22Rv1 (cell line): ENCODE measurements at regions not wholly inside any gene's neighbourhood (a gene's known extent, or its start where the extent isn't known, plus 50 kb on each side); places are given as distances from the start of the nearest gene placed in this dataset.

ENCODE experiments used
- H3K27ac ChIP-seq: fragments of 450-650 bp; 2 replicates; pipeline ENCODE4 v1.5.1; 2017
- ZFX ChIP-seq: fragments of 450-650 bp; IDR thresholded peaks from 2 replicates; pipeline ENCODE4 v1.6.1; 2017; ENCODE audit warnings: antibody characterized with exemption, borderline replicate concordance
- TF ChIP-seq, protein P1 (sequence below): fragments of 450-650 bp; IDR thresholded peaks from 2 replicates; pipeline ENCODE4 v1.5.1; 2017; ENCODE audit warnings: mild to moderate bottlenecking

DNA sequence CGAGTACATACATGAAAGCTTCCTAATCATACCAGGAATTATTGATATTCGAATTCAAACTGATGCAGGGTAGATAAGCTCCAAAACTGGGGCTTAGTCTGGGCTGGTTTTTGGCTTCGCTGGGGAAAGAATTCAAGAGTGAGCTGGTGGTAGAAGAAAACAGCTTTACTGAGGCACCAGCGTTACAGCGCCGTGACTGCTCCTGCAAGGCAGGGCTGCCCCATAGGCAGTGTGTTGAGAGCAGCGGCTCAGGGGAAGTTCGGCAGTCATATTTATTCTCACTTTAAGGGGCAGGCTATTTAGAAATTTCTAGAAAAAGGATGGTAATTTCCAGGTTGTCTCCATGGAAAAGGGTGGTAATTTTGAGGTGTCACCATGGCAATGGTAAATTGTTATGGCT, 292.6 kb upstream of the TCF4 start:
- TF ChIP-seq ZFX = no peak
- TF ChIP-seq, protein P1, sequence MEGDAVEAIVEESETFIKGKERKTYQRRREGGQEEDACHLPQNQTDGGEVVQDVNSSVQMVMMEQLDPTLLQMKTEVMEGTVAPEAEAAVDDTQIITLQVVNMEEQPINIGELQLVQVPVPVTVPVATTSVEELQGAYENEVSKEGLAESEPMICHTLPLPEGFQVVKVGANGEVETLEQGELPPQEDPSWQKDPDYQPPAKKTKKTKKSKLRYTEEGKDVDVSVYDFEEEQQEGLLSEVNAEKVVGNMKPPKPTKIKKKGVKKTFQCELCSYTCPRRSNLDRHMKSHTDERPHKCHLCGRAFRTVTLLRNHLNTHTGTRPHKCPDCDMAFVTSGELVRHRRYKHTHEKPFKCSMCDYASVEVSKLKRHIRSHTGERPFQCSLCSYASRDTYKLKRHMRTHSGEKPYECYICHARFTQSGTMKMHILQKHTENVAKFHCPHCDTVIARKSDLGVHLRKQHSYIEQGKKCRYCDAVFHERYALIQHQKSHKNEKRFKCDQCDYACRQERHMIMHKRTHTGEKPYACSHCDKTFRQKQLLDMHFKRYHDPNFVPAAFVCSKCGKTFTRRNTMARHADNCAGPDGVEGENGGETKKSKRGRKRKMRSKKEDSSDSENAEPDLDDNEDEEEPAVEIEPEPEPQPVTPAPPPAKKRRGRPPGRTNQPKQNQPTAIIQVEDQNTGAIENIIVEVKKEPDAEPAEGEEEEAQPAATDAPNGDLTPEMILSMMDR = no peak
- H3K27ac ChIP-seq = no peak overlapping the region

DNA sequence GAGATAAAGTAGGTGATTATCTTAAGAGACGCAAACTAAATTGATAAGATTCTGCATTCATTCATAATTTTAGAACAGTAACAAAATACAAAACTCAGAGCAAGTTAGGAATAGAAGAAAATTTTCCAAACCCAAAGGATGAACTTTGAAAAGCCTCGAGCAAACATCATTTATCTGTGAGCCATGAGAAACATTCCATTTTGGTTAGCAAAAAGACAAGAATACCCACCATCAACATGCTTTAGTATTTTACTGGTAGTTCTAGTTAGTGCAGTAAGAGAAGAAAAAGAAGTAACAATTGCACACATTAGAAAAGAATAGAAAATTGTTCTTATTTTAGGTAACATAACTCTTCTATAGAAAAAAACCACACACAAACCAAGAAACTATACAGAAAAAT, 291.3 kb upstream of the TCF4 start:
- TF ChIP-seq, protein P1 = no peak
- no peak for TF ChIP-seq ZFX

DNA sequence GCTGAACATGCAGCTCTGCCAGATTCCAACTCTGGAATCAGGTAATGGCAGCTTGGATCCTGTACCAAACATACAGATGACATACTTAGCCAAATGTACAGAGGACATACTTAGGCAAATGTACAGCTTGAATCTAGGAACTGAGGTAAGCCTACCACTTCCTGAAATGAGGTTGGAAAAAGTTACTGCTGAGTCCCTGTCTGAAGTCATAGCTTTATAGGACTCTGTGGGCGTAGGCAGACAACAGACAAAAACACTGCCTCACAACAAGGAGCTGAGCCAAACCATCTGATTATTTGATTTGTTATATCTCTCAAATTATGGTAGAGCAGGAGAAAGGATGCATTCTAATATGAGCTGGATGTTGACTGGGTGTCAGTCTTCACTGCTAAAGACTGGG, 290.2 kb upstream of the TCF4 start:
- TF ChIP-seq, protein P1 = no peak
- TF ChIP-seq ZFX = no peak
- no peak overlapping the region for H3K27ac ChIP-seq

More for the DNA sequence above, 291.3 kb upstream of the TCF4 start:
- no peak overlapping the region for H3K27ac ChIP-seq

DNA sequence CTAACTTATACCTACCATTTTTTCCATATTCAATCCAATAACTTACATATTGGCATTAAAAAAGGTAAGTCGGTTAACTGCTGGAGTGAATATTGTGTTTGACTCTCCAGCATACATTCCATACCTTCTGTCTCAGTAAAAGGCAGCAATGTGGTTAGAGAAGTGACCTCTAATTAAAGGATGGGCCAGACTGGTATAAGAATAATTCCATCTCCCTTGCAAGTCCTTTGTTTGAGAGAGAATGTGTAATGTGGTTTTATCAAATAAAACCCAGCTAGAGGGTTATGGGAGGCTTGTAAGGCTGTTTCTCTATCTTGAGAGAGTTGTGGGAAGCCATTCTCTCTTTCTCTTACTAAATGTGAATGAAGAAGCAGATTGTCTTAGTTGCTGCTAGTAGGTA, 289.3 kb upstream of the TCF4 start:
- TF ChIP-seq, protein P1 = no peak
- TF ChIP-seq ZFX = no peak

DNA sequence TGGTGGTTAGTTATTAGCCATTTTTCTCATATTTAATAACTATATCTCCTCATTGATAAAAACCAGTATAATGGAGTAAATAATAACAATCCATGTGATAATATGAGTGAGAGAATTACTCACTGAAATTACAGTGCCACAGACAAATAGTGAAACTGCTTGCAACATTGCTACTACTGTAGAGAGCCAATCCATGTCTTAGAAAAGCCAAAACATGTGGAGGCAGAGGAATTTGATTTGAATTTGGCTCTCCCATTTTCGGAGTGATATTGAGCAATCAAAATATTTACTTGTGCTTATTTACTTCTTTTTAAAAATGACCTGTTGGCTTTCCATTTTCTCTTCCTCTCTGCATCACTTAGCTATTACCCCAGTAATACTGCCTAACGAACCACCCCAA, 288.3 kb upstream of the TCF4 start:
- H3K27ac ChIP-seq = no peak overlapping the region
- TF ChIP-seq, protein P1 = no peak
- TF ChIP-seq ZFX = no peak

More for the DNA sequence above, 289.3 kb upstream of the TCF4 start:
- no peak overlapping the region for H3K27ac ChIP-seq

DNA sequence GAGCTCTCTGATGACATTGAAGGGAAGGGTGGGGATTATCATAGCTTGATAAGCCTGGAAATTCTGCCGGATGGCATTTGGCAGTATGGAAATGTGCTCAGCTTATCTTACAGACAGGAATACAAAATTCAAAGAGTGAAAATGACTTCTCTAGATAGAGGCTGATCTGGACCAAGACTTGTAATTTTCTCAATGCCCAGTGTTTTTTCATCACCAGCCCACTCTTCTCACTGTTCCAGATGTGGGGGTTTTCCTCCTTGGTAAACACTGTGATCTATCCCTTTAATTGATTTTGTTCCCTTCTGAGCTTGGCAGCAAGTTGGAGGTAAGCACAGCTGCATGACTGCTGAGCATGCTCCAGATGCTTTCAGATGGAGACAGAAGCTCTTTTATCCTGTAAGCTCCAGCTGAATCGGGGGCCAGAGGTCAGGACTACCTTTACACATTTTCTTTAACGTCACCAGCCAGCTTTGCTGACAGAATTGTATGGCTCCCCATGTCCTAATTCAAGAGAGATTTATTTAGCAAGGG, 287.4 kb upstream of the TCF4 start:
- TF ChIP-seq, protein P1 = no peak
- no peak for TF ChIP-seq ZFX
- H3K27ac ChIP-seq = no peak overlapping the region

DNA sequence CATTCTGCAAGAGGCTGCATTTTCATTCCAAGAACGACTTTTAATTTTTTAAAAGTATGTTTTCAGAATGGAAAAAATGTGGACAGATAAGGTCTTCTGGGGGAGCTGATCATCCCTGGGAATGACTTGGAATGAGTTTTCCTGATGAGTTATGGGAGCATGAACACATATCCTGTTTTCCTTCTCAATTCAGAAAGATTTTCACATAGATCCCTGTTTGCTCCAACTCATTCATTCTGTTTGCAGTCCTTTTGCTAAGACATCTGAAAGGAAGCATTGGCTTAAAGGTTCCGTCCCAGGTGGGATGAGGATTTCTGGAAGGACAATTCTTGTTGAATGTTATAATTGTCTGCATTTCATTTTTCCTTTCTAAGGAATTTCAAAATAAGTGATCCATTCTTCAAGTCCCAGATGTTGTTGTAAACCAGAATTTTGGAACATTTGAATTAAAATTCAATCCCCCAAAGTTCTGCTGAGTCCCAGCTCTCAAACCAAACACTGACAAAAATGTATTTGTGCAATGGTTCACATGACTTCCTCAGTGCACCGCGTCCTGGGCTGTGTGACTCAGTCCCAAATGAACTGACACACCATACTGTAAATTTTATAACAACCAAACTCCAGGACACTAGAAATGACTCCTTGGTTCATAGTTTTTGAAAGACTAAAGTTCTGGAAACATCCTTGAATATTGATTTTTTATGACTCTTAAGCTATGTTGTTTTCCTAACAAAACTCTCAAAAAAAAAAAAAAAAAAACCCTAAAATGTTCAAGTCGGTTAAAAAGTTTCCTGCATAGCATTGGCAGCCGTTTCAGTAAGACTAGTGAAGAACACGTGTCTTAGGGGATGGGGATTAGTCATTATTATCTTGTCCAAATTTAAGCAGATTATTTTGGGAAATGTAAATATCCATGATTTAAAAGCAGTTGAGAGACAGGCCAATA, 281.8 kb upstream of the TCF4 start:
- H3K27ac ChIP-seq = no peak overlapping the region
- TF ChIP-seq, protein P1 = no peak
- no peak for TF ChIP-seq ZFX
